ENCODE measurements at regions not wholly inside any gene's neighbourhood (a gene's known extent, or its start where the extent isn't known, plus 50 kb on each side); places are given as distances from the start of the nearest gene placed in this dataset.

- TF ChIP-seq POLR2A (IDR thresholded peaks at IDR 0.05): no peak
- TF ChIP-seq CTCF (IDR thresholded peaks at IDR 0.05): no peak
Measured at GRCh38 chr9:97752274-97752673, 55.1 kb upstream of the XPA start.

GRCh38 chr9:97753364-97753763 lies 56.2 kb upstream of the XPA start:
- intact Hi-C loops (cut with DNase I): no loop called here
- Histone ChIP-seq H3K4me3 (no peak overlapping the region), H3K9me3 (replicated peaks in 1 of 3) (no peaks in the 10 kb centered on the region), H3K4me1 (replicated peaks in 1 of 2) (peaks cover 0 to 5% of the 10 kb centered on the region in 2 donors), H3K27ac (no peak overlapping the region), H3K36me3 (replicated peaks in 1 of 2) (no peaks in the 10 kb centered on the region), H3K27me3 (peaks cover 3% of the 10 kb centered on the region)
- TF ChIP-seq CTCF (IDR thresholded peaks at IDR 0.05) (no peak), POLR2A (IDR thresholded peaks at IDR 0.05) (no peak)
- DNase-seq: no peak

More at GRCh38 chr9:97752274-97752673, 55.1 kb upstream of the XPA start:
- no peak overlapping the region for H3K4me3 ChIP-seq
- 84 to 98% (median 92%) methylated on average over 2 of the region's 2 CpGs for WGBS, 4 donors
- H3K4me1 ChIP-seq (replicated peaks in 1 of 2): peaks cover 0 to 5% of the 10 kb centered on the region in 2 donors
- no peaks in the 10 kb centered on the region for H3K9me3 ChIP-seq (replicated peaks in 1 of 3)
- intact Hi-C loops (cut with DNase I): no loop called here
- no peak for DNase-seq
- no peak overlapping the region for H3K27ac ChIP-seq
- no peaks in the 10 kb centered on the region for H3K27me3 ChIP-seq
- no peaks in the 10 kb centered on the region for H3K36me3 ChIP-seq (replicated peaks in 1 of 2)

GRCh38 chr9:97753975-97754374 lies 56.8 kb upstream of the XPA start:
- TF ChIP-seq CTCF (IDR thresholded peaks at IDR 0.05) (no peak), POLR2A (IDR thresholded peaks at IDR 0.05) (no peak)
- Histone ChIP-seq H3K27ac (no peak overlapping the region), H3K27me3 (peaks cover 5% of the 10 kb centered on the region), H3K36me3 (replicated peaks in 1 of 2) (no peaks in the 10 kb centered on the region), H3K4me1 (replicated peaks in 1 of 2) (peaks cover 0 to 5% of the 10 kb centered on the region in 2 donors), H3K4me3 (no peak overlapping the region), H3K9me3 (replicated peaks in 1 of 3) (no peaks in the 10 kb centered on the region)
- DNase-seq: no peak
- 83 to 92% (median 85%) methylated on average over 2 of the region's 2 CpGs for WGBS, 4 donors
- intact Hi-C loops (cut with DNase I): no loop called here

- 87 to 93% (median 90%) methylated on average over 4 of the region's 4 CpGs for WGBS, 4 donors
Measured at GRCh38 chr9:97755618-97756267, 58.6 kb upstream of the XPA start.

More at GRCh38 chr9:97755618-97756267, 58.6 kb upstream of the XPA start:
- H3K4me3 ChIP-seq: no peak overlapping the region
- H3K9me3 ChIP-seq (replicated peaks in 1 of 3): no peaks in the 10 kb centered on the region
- no peaks in the 10 kb centered on the region for H3K36me3 ChIP-seq (replicated peaks in 1 of 2)
- intact Hi-C loops (cut with DNase I): no loop called here
- no peak for DNase-seq
- peaks cover 16% of the 10 kb centered on the region for H3K27me3 ChIP-seq
- peaks cover 0 to 5% of the 10 kb centered on the region in 2 donors for H3K4me1 ChIP-seq (replicated peaks in 1 of 2)
- TF ChIP-seq CTCF (IDR thresholded peaks at IDR 0.05): no peak
- no peak for TF ChIP-seq POLR2A (IDR thresholded peaks at IDR 0.05)
- H3K27ac ChIP-seq: no peak overlapping the region
